Gastrocnemius medialis (tissue), 4 donors: ENCODE measurements at regions not wholly inside any gene's neighbourhood (a gene's known extent, or its start where the extent isn't known, plus 50 kb on each side); places are given as distances from the start of the nearest gene placed in this dataset.

ENCODE experiments used
- POLR2A ChIP-seq, 2 donors: fragments of 450-650 bp; IDR thresholded peaks; one replicate each; pipeline ENCODE4 v1.6.1; 2017; ENCODE audit warnings: antibody characterized with exemption in 2 of 2, mild to moderate bottlenecking in 2 of 2, moderate library complexity in 2 of 2
- TF ChIP-seq, protein P1 (sequence below), 5 experiments: fragments of 450-650 bp in 3 of 5; fragments of 200-600 bp in 2 of 5; sonication (generic) in 2 of 5; IDR thresholded peaks in 4 of 5; conservative IDR thresholded peaks in 1 of 5; 1 replicate in 4 of 5; 2 replicates in 1 of 5; pipeline ENCODE4 v1.5.1; 2016 to 2019; ENCODE audit warnings: antibody characterized with exemption in 5 of 5, mild to moderate bottlenecking in 3 of 5, moderate library complexity in 3 of 5

DNA sequence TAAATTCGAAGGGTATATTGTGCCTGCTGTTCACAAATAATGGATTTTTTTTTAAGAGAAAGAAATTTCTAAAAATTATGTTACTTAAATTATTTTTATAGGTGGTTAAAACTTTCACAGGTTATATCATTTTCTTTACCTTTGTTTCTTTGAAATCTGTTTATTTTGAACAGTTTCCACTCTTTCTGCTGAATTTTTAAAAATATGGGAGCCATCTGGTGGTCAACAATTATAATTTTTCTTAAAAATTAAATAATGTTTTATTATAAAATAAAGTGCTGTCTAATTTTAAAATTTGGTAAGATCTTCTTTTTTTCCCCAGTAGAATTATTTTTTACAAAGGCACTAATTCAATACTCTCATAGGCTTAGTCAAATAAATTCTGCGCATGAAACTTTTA lies 263.9 kb downstream of the ETV1 start:
- TF ChIP-seq, protein P1, sequence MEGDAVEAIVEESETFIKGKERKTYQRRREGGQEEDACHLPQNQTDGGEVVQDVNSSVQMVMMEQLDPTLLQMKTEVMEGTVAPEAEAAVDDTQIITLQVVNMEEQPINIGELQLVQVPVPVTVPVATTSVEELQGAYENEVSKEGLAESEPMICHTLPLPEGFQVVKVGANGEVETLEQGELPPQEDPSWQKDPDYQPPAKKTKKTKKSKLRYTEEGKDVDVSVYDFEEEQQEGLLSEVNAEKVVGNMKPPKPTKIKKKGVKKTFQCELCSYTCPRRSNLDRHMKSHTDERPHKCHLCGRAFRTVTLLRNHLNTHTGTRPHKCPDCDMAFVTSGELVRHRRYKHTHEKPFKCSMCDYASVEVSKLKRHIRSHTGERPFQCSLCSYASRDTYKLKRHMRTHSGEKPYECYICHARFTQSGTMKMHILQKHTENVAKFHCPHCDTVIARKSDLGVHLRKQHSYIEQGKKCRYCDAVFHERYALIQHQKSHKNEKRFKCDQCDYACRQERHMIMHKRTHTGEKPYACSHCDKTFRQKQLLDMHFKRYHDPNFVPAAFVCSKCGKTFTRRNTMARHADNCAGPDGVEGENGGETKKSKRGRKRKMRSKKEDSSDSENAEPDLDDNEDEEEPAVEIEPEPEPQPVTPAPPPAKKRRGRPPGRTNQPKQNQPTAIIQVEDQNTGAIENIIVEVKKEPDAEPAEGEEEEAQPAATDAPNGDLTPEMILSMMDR (IDR thresholded peaks at IDR 0.05 in 4 of 5, conservative IDR thresholded peaks at IDR 0.05 in 1 of 5): no peak
- no peak for TF ChIP-seq POLR2A (IDR thresholded peaks at IDR 0.05)
